RKO (cell line): ENCODE measurements at regions not wholly inside any gene's neighbourhood (a gene's known extent, or its start where the extent isn't known, plus 50 kb on each side); places are given as distances from the start of the nearest gene placed in this dataset.
A peak's percentile ranks its signal among the peaks of the same experiment; 100 is the strongest.

Experiments used
- DNase-seq: peaks from one replicate; pipeline ENCODE4 v3.0.0-alpha.2; 2016; ENCODE audit warnings: low spot score

DNA sequence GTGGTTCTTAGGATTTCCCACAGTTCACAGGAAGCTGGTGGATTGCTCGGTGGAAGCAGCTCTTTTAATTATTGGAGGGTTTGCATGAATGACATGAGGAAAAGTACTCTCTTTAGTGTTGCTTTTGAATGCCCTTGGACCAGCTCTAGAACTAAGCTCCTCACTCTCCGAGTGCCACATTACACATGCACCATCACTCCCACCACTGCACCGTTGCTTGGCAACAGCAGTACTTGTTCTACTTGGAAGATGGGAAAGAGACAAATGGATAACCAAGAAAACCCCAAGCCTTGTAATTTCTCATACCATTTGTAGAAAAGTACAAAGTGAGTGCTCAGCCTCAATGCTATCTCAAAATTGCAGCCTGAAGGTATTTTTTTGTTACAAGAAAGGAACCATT is 620.2 kb upstream of the BOD1L1 start:
- no peak for DNase-seq

DNA sequence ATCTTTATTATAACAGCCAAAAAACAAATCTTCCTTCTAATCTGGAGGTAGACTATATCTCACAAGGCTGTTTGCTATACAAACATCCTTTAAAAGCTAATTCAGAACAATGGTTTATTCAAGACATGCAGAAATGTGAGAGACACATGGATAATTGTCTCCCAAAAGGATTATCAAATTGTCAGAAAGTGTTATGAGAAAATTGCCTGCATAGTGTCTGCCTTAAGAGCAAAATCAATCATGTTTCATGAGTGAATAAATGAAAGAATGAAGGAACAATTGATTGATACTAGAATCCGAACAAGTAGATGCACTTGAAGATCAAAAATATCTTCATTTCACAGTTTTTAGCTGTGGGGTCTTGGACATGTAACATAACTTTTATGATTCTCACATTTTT is 621.7 kb upstream of the BOD1L1 start:
- no peak for DNase-seq

DNA sequence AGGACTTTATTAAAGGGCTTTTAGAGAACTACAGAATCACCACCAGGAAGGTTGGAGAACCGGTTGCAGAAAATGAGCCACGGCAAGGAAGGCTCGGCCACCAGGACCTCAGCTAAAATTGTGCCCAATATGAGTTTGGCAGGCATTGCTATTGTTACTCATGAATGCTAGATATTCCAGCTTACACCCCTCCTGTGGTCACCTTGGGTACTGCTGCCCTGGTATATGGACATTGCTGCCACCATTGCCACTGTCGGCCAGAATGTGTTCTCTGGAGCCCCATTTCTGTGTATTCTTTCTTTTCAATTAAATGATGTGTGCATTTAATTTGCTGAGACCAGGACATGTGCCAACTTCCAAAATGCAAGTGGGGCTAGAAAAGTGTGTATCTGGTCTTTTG is 626.7 kb upstream of the BOD1L1 start:
- DNase-seq: peak; percentile 30

DNA sequence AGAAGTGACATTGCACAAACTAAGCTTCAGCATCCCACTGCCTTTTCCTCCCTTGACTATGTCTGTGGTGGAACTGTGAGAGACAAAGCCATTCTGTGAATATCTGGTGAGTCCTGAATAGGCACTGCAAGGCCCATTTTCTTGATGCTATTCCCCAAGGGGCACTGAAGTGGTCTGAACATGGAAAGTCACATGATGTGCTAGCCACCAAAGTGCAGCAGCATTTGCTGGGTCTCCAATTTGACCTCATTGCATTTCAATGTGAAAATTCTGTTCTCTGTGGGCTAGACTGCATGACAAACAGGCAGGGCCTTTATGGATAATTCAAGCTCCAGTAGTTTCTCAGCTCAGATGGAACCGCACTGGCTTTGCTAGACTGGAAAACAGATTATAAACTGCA is 627.4 kb upstream of the BOD1L1 start:
- no peak for DNase-seq

DNA sequence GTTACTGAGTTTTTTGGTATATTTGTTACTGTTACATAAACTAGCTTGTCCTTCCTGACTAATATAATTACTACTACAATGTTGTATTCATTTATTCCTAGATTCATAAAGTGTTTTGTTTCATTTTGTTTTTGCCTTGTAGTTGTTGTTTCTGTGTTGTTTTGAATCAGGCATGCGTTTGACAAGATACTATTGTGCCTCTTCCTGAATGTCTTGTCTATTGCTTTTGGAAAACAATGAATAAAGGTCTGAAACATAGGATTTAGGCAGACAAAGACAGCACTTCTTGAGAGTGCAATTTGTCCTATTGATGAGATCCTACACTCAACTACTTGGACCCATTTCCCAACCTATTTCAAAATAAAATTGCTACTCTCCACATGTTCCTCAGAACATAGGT is 630.4 kb upstream of the BOD1L1 start:
- DNase-seq: no peak

DNA sequence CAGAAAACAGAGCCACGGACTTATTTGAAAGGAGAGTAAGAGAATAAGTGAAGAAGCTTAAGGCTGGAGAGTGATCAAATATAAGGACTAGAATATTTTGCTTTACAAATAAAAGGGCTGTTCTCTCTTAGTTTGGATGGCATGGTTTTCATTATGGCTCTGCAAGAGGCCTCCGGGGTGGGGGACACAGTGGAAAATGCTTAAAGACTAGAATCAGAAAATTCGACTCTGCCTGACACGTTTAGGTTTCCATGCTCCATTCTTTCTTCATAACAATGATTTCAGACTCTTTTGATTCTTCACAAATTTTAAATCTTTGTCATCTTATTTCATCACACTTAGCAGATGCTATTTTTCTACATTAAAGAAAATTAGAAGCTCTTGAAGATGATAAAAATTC is 632.4 kb upstream of the BOD1L1 start:
- no peak for DNase-seq

DNA sequence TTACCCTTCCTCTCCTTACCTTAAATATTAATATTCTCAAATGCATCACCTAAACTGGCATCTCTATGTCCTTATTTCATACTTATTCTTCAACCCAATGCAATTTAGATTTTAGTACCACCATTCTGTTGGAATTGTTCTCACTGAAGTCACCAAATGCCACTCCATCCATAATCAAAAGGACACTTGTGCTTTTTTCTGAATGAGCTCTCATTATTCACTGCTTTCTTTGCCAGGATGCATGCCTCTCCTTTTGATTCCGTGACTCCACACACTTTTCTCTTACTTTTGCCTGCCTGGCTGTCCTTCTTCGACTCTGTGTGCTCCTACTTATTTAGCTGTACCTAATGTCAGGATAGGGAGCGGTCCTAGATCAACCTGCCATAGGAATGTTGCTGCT is 633.1 kb upstream of the BOD1L1 start:
- DNase-seq: no peak

DNA sequence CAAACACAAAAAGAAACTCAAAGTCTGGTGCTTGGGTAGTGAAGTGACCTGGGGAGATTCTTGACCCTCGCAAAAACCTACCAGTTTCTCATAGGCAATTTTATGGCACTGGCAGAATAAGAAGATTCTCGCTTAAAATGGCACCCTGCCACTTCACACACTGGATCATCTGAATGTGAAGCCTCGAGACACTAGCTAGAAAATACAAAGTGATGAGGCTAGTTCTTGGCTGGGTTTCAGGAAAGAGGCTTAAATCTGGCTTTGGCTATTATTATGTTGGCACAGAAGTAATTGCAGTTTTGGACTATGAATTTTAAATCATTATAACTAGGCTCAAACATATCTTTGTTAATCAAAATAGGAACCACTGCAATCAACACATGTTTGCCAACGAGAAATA is 634.7 kb upstream of the BOD1L1 start:
- no peak for DNase-seq

DNA sequence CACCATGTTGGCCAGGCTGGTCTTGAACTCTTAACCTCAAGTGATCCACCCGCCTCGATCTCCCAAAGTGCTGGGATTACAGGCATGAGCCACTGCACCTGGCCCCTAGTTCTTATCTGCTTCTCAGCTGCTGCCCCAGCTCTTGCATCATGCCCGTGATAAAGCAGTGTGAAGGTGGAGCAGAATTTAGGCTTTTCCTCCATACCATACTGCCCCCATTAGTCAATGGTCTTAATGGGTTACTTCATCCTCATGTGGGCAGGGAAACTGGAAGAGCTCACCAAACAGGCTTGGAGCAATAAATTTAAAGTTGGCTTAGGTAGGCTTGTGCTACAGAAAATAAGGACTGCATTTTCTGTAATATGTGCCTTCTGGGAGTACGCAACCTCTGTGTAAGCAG is 636.9 kb upstream of the BOD1L1 start:
- no peak for DNase-seq

DNA sequence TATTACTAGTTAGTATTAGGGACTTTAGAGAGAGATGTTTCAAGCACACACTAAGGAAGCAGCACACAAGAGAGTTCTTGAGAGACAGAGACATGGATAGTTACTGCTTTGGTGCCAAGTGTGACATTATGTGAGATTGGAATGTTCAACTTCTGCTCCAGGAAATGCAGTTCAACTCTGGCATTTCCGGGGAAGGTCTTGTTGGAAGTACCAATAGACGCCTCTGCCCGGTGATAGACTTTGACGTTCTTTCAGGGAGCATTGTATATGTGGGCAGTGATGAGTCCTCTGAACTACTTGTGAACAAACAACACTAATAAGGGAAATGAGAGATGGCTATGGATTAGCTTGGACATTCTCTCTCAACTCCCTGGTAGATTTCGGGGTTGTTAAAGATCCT is 638.1 kb upstream of the BOD1L1 start:
- DNase-seq: no peak

DNA sequence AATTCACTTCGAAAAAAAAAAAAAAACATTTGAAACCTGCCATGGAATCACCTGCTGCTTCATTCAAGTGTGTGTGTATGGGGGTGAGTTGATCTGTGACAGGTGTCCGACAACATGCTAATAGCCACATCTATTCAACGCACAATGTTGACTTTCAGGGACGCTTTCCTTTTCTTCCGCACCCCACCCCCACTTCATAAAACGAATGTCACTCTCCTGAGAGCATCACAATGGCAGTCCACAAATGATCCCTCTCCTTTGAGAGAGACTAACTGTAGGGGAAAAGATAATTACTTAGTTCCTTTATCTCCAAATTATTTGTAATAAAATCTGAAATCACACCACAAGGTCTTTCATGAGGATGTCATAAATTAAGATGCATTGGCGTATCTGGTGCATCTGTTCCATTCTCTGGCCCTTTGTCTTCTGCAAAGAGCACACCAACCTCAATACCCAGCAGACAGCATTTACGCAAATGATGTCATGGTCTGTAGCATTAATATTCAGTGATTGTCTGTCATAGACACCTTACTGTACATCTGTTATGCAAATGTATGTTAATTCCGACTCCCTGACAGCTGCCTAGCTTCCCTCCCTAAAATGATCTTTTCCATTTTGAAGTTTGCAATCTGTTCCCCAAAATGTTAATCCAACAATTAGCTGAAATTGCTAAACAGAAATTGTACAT is 640.0 kb upstream of the BOD1L1 start:
- DNase-seq: no peak

DNA sequence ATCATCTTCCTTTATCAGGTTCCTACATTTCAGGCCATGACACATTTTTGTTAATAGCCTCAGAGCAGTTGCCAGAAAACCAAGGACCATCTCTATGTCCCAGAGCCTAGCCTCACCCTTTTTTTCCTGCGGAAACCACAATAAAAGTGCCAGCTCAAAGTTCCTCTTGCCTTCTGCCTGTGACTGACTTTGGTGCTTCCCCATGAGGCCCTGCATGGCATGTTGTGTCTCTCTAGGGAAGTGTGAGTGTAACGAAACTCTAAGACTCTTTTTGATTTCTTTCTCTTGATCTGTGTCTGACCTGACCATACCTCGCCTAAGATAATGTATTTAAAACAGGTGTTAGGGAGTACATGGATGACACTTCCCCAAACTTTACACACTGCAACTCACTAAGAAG is 642.3 kb upstream of the BOD1L1 start:
- DNase-seq: no peak

DNA sequence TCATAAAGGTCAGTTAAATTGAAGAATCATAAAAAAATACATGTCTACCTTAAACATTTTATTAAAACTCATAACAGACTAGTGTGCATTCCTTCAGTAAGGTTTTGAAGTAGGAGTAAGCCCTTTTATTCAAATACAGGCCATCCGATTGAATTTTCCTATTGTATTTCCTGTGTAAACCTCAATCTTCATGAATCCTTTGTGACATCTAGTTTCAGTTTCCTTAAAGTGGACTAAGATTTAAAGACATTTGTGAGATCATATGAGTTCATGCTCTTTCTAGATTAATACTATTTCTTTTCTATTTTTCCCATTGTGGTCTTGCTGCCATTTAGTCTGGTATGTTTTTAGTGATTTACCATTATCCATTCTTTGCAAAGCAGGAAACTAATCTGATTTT is 644.7 kb upstream of the BOD1L1 start:
- DNase-seq: no peak

DNA sequence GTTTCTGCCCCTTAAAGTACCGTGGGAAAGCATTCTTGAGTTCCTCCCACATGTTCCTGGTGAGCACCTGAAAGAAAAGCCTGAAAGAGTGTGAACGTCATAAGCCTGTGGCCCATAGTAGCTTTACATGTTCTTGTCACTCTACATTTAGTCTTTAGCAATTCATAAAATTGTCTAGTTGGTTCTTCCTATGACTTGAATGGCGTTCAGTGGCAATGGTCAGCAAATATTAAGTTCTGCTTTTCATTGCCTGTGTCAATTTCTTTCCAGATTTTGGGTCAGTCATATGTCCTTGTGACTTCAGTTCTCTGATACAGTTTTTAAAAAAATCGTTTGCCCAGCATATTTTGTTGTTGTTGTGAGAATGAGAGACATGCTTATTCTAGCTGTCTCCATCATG is 650.0 kb upstream of the BOD1L1 start:
- no peak for DNase-seq

DNA sequence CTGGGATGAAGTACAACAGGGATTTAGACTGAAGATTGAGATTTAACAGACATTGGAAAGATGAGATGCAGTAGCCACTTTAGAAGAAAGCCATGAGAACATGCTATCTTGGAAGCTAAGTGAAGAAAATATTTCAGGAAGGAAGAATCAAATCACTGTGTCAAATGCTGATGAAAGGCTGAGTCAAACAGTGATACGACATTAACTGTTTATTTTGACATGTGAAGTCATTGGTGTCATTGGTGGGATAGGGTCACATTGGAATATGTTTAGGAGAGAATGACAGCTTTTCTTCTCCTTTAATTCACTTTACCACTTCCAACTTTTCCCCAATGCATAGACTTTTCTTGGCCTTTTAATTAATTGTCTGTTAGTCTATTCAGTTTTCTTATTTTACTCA is 653.0 kb upstream of the BOD1L1 start:
- no peak for DNase-seq

DNA sequence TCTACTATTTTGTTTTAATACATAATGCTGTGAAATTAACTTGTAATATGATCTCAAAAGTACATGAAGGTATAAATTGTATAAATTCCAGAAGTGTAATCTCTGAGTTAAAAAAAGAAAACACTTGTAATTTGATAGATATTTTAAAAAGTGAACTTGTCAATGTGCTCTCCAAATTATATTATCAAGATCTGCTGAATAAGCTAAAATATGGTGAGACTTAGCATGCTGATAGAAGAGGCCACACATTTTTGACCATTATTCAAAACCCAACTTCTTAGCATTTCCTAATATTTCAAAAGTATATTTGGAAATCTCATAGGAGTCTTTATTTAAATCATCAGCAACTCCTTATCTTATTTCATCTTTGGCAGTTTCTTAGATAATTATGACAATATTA is 657.1 kb upstream of the BOD1L1 start:
- no peak for DNase-seq

DNA sequence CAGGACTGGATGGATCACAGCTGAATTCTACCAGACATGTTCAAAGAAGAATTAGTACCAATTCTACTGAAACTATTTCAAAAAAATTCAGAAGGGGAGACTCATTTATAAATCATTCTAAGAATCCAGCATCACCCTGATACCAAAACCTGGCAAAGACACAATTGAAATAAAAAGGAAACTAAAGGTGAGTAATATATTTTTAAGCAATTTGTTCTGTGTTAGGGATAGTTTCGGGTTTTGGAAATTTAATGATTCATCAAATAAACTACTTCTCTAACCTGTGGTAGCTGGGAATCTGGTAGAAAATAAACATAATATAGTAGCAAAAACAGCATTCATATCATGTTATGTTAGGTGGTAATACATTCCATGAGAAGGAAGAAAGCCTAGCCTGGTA is 662.2 kb upstream of the BOD1L1 start:
- no peak for DNase-seq

DNA sequence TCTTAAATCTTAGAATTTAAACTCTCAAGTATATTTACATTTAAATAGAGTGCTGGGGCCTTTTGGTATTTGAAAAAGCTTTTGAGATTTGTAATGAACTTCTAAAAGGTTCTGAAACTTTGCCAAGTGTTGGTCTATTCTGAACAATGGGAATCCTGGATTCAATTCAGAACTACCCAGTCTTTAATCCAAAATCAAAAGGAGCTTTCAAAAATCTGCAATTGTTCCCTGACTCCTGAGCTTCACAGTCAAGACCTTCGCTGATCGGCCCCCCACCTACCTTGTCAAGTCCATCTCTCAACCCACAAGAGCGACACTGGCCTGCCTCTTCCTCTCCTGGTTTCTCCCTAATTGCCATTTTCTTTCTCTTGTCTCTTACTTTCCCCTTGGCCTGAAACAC is 666.1 kb upstream of the BOD1L1 start:
- DNase-seq: no peak

DNA sequence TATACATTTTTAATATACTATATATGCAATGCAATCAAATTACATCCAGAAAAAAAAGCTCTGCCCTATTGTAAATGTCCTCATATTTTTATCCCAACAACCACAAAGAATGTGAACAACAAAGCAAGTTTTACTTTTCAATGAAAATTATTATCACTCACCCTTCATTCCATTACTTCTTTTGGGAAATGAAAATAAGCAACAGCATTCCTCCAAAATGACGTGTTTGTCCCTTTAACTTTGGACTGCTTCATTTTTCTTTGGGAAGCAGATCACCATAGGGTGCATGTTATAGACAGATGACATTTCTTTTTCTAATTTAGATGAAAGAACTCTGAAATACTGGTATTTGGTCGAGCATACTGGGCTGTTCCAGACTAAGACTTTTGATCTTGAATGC is 667.1 kb upstream of the BOD1L1 start:
- no peak for DNase-seq

DNA sequence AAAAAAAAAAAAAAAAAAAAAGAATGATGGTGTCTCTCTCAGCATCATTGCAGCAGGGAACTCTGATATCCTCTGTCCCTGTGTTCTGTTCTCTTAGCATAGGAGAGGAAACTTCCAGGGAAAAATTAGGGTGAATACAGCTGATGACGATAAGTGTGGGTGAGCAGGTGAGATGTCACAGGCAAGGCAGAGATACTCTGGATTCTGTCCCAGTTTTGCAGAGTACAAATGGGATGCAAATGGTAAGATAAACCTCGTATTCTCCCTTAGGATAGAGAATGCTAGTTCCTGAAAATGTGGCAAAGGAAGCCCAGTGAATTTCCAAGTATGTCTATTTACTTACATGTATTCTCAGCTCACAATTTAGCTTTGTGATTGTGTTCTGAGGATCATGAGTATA is 671.6 kb upstream of the BOD1L1 start:
- DNase-seq: no peak

DNA sequence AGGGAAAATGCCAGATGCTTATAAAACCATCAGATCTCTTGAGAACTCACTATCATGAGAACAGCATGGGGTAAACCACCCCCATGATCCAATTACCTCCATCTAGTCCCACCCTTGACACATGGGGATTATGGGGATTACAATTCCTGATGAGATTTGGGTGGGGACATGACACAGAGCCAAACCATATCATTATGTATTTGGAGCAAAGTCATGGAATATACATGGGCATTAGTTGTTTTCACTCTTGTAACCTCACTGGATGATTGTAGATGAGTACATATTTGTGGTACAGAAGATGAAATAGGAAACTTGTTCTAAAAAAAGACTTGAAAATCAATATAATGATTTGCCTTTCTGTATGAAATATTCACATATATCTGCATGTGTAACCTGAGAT is 674.5 kb upstream of the BOD1L1 start:
- no peak for DNase-seq

DNA sequence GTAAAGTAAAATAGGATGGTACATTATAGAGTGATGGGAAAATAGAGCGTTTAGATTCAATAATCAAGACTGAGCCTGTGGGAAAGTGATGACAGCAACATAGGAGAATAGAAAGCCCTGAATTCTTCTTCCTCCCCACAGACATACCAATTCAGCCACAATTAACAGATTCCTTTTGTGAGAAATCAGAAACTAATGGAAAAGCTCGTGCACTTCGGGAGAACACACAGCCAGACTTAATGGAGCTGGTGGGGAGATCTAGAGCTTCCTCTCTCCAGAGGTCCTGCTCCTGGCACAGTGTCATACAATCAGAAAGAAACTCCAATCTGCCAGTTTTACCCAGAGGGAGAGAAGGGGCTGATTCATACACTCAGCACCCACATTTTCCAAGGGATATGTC is 676.3 kb upstream of the BOD1L1 start:
- no peak for DNase-seq

DNA sequence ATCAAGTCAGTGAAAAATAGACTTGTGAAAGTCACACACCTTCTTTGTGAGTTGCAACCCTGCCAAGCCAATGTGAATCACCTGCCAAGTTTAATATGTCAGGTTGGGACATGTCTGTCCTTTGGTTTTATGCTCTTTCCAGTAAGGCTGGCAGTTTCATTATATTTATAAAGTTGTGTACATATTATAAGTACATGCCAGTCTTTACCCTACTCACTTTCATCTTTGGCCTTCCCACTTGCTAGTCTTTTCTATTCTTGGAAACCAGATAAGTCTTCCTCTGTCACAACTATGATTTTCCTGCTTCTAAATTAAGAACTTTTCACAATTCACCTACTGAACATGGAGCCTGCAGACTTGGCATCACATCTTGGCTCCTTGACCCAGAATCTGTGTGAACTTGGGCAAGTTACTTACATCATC is 680.7 kb upstream of the BOD1L1 start:
- no peak for DNase-seq

DNA sequence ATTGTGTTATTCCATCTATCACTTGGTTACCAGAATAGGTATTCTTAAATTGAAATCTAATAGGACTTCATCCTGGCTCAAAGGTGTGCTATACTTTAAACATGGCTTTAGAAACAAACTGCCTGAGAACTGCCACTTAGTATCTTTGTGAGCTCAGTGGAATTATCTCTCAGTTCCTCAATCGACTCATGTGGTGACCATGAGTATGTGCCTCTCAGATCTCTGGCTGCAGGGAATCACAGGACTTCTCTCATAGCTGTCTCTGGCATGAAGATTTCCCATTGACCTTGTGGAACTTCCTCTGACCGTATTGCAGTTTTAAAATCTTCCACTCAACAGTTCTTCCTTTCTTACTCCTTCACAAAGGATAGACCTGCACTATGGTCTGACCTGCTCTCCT is 681.9 kb upstream of the BOD1L1 start:
- no peak for DNase-seq

DNA sequence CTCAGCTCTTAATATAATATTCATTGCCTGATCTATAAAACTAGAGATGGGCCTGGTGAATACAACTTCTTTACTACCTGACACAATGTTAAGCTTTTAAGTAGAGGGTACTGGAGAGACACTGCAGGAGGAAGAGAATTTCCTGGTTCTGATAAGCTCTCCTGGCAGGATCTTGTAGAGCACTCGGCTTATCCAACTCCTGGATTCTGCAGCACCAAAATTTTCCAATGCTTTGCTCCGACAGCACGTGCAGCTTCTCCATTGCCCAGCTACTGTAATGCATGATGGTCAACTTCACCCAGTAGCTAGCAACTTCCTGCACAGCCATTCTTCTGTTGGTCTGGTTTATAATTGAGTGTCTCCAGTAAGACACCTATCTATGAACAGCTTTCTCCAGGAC is 686.2 kb upstream of the BOD1L1 start:
- no peak for DNase-seq
